22Rv1 (cell line): ENCODE measurements at regions not wholly inside any gene's neighbourhood (a gene's known extent, or its start where the extent isn't known, plus 50 kb on each side); places are given as distances from the start of the nearest gene placed in this dataset.
A peak's percentile ranks its signal among the peaks of the same experiment; 100 is the strongest.
"Not testable (repeated sequence)": the region's sequence is repeated elsewhere in the genome, so short reads cannot be mapped to it uniquely, and the experiment has no call there.

Experiments used
- H3K27ac ChIP-seq: fragments of 450-650 bp; 2 replicates; pipeline ENCODE4 v1.5.1; 2017
- CTCF ChIP-seq: fragments of 450-650 bp; IDR thresholded peaks from 2 replicates; pipeline ENCODE4 v1.5.1; 2017; ENCODE audit warnings: mild to moderate bottlenecking
- ZFX ChIP-seq: fragments of 450-650 bp; IDR thresholded peaks from 2 replicates; pipeline ENCODE4 v1.6.1; 2017; ENCODE audit warnings: antibody characterized with exemption, borderline replicate concordance

DNA sequence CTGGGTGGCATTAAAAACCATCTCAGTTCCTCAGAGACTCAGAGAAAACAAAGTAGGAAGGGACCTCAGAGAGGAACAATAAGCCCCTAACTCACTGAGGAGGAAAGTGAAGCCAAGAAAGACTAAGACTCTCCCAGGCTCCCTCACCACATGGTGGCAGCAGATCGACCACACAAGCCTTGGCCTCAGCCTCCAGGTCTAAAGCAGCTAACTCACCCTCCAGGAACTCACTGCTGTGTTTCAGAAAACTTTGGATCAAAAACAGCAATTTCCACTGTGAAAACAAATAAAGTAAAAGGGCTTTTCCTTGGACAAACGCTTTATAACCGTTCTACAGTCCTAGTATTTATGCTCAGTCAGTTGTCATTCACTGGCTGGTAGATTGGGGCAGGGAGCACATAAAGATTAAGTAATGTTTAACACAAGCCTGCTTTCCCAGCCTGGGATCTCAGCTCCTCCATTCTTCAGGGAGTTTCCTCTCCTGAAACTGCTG, 137.4 kb downstream of the PPIAL4G start:
- TF ChIP-seq CTCF, result peak; percentile 89
- not testable (repeated sequence) for H3K27ac ChIP-seq

DNA sequence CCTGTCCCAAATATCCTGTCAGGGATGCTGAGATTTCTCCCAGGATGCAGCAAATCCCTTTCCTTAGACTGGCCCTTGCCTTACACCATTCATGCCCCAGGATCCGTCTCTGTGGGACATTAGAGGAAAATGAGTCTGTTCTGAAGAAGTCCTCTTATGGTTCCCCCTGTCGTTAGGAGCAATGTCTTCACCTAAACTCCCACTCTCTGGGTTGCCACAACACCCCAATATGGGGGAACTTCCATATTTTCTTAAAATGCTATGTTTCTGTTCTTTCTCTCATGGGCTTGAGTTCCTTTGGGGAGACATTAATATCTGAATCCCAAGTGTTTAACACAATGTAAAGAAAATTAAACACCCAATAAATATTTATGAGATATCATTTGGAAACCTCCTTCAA, 138.5 kb downstream of the PPIAL4G start:
- H3K27ac ChIP-seq, result not testable (repeated sequence)

- H3K27ac ChIP-seq, result not testable (repeated sequence)
Measured at GRCh38 chr1:148341729-148342128, 141.4 kb downstream of the PPIAL4G start.

DNA sequence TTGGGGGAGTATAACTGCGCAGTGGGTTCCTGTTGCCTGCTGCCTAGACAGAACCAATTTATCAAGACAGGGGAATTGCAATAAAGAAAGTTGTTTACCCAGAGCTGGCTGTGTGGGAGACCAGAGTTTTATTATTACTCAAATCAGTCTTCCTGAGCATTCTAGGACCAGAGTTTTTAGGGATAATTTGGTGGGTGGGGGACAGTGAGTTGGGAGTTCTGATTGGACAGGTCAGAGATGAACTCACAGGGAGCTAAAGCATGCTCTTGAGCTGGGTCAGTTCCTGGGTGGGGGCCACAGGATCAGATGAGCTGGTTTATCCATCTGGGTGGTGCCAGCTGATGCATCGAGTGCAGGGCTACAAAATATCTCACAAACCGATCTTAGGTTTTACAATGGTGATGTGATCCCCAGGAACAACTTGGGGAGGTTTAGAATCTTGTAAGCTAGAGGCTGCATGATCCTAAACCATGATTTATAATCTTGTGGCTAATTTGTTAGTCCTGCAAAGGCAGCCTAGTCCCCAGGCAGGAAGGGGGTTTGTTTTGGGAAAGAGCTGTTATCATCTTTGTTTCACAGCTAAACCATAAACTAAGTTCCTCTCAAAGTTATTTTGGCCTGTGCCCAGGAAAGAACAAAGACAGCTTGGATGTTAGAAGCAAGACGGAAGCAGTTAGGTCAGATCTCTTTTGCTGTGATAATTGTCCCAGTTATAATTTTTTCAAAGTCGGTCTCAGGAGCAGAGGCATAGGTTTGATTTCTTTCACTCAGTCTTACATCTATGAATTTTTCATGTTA, 146.8 kb downstream of the PPIAL4G start:
- H3K27ac ChIP-seq, result not testable (repeated sequence)

DNA sequence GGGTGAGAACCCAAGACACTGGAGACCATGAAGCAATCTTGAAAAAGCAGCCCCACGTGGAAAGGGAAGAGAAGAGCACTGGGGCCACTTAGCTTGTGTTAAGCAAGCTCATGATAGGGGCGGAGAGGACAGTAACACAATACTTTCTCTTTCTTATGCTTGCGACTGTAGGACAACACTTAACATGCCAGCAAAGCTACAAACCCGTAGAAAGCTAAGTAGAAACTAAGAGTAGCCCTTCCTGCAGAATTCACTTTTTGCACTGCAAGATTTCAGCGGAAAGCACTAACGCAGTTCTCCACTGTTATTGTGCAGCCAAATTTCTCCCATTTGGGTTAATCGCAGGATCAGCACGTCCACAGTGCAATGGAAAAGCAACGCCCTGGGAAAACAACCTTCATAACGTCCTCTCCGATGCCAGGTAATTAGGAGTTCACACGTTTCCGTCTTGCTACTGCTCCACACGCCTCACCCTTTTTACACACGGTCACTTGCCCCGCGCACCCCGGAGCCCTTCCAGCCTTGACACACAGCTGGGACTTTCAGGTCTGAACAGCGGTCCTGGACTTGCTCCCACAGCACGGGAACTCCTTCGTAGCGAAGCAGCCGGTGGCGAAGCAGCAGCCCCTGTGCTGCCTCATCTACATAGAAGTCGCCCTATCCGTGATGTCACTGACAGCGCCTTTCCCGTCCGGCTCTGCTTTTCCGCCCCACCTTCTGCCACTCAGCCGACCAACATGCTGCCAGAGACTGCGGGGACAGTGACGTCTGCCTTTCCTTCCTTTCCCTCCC, 148.6 kb downstream of the PPIAL4G start:
- no peak for TF ChIP-seq CTCF
- no peak for TF ChIP-seq ZFX
- H3K27ac ChIP-seq, result peak overlapping the region; percentile 99

DNA sequence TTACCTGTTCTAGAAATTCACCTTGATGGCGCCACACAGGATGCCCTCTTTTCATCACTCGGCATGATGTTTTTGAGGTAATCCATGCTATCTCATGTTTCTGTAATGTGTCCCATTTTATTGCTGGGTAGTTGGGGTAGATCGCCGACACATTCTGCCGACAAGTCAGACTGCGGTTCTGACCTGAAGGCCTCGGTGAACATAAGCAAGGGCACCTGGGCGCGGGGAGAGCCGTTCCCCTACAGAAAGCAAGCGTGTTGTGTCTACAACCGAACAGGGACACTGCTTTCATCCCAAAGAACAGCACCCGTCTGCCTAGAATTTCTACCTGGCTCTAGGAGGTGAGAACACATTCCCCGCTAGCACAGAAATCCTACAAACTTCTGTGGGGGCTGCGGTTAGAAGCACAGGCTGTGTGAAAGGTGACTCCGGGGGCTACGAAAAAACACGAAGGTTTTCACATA, 149.2 kb downstream of the PPIAL4G start:
- TF ChIP-seq CTCF (0 out of 2 replicates have a peak, but pooled peaks have one; percentile 7), ZFX (no peak)
- peak overlapping the region; percentile 99 for H3K27ac ChIP-seq

GRCh38 chr1:148328884-148329283, 154.2 kb downstream of the PPIAL4G start:
- TF ChIP-seq CTCF (no peak), ZFX (no peak)
- H3K27ac ChIP-seq, result no peak overlapping the region

GRCh38 chr1:148325031-148325430, 158.1 kb downstream of the PPIAL4G start:
- H3K27ac ChIP-seq, result not testable (repeated sequence)

GRCh38 chr1:148324465-148324864, 158.6 kb downstream of the PPIAL4G start:
- H3K27ac ChIP-seq, result not testable (repeated sequence)

- H3K27ac ChIP-seq, result not testable (repeated sequence)
Measured at GRCh38 chr1:148320079-148320478, 163.0 kb downstream of the PPIAL4G start.

- TF ChIP-seq CTCF (no peak), ZFX (no peak)
- no peak overlapping the region for H3K27ac ChIP-seq
Measured at GRCh38 chr1:148318904-148319242, 164.2 kb downstream of the PPIAL4G start.
